ENCODE measurements at regions not wholly inside any gene's neighbourhood (a gene's known extent, or its start where the extent isn't known, plus 50 kb on each side); places are given as distances from the start of the nearest gene placed in this dataset.
"Not testable (repeated sequence)": the region's sequence is repeated elsewhere in the genome, so short reads cannot be mapped to it uniquely, and the experiment has no call there.

DNA sequence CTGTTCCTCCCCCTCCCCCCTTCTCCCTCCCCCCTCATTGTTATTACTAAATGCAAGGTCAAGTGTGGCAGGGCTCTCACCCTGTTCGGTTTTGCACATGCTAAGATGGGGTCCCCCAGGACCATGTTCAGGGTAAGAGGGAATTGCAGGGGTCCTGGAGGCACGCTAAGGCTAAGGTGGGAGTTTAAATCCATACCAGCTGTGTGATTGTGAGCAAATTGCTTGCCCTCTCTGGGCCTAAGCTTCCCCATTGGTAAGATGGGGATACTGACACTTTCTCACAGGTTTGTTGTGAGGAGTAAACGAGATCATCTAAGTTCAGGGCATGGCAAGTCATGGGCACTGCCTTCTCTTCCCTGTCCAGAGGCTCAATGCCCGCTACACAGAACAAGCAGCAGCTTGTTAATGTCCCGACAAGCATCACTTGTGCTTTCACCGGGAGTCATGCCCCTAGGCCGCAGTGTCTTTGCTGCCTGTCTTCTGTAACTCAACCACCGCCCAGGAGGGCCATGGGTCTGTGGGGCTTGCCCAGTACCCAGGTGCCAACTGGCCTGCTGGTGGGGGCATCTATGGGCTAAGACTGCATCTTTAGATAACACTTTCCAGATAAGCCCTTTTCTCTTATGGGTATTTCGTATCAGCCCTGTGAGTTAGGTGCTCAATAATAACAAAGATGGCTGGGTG lies 279.1 kb downstream of the MYCN start:
- intact Hi-C loops (cut with DNase I): no loop called here
- Histone ChIP-seq H3K27ac (no peak overlapping the region), H3K36me3 (no peaks in the 10 kb centered on the region), H3K9me3 (no peaks in the 10 kb centered on the region), H3K27me3 (peaks cover 0 to 42% (median 0%) of the 10 kb centered on the region in 4 donors), H3K4me1 (no peaks in the 10 kb centered on the region), H3K4me3 (no peak overlapping the region)
- TF ChIP-seq, protein P1, sequence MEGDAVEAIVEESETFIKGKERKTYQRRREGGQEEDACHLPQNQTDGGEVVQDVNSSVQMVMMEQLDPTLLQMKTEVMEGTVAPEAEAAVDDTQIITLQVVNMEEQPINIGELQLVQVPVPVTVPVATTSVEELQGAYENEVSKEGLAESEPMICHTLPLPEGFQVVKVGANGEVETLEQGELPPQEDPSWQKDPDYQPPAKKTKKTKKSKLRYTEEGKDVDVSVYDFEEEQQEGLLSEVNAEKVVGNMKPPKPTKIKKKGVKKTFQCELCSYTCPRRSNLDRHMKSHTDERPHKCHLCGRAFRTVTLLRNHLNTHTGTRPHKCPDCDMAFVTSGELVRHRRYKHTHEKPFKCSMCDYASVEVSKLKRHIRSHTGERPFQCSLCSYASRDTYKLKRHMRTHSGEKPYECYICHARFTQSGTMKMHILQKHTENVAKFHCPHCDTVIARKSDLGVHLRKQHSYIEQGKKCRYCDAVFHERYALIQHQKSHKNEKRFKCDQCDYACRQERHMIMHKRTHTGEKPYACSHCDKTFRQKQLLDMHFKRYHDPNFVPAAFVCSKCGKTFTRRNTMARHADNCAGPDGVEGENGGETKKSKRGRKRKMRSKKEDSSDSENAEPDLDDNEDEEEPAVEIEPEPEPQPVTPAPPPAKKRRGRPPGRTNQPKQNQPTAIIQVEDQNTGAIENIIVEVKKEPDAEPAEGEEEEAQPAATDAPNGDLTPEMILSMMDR (IDR thresholded peaks at IDR 0.05): no peak
- no peak for TF ChIP-seq POLR2A (IDR thresholded peaks at IDR 0.05)
- DNase-seq: no peak
- WGBS, 2 donors: 55 to 66% methylated on average over 2 to 3 of the region's 9 CpGs

DNA sequence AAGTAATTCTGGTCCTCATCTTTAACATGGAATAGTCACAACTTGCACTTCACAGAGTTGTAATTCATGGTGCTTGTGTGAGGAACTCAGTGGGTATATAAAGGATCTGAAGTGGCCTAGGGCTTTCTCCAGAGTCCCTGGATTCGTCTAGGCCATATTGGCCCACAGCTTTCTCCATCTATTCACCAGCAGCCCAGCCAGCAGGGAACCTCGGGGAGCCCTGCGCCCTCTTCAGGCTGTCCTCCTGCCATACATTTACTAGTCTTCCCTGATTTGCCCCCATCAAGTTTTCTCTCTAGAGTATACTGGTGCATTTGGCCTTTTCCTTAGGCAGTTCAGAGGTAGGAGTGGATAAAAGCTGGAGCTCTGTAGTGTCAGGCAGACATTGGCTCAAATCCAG lies 278.3 kb downstream of the MYCN start:
- WGBS, 2 donors: 38 to 39% methylated on average over 3 of the region's 3 CpGs
- Histone ChIP-seq H3K4me3 (no peak overlapping the region), H3K9me3 (no peaks in the 10 kb centered on the region), H3K27ac (no peak overlapping the region), H3K27me3 (peaks cover 0 to 34% (median 0%) of the 10 kb centered on the region in 4 donors), H3K36me3 (no peaks in the 10 kb centered on the region), H3K4me1 (no peaks in the 10 kb centered on the region)
- TF ChIP-seq POLR2A (IDR thresholded peaks at IDR 0.05): no peak
- TF ChIP-seq, protein P1 (IDR thresholded peaks at IDR 0.05): peak in 2 of 6 experiments; percentile 39 to 45
- intact Hi-C loops (cut with DNase I): no loop called here
- no peak for DNase-seq

DNA sequence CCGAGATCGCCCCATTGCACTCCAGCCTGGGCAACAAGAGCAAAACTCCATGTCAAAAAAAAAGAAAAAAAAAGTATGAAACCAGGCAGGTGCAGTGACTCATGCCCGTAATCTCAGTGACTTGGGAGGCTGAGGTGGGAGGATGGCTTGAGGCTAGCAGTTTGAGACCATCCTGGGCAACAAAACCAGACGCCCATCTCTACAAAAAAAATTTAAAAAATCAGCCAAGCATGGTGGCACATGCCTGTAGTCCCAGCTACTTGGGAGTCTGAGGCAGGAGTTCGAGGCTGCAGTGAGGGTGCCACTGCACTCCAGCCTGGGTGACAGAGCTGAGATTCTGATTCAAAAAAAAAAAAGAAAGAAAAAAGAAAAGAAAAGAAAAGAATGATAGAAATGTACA lies 277.8 kb downstream of the MYCN start:
- intact Hi-C loops (cut with DNase I): no loop called here
- 60 to 67% methylated on average over 5 of the region's 5 CpGs for WGBS, 2 donors
- DNase-seq: no peak
- Histone ChIP-seq H3K36me3 (no peaks in the 10 kb centered on the region), H3K4me3 (no peak overlapping the region), H3K27me3 (peaks cover 0 to 29% (median 0%) of the 10 kb centered on the region in 4 donors), H3K9me3 (no peaks in the 10 kb centered on the region), H3K4me1 (no peaks in the 10 kb centered on the region), H3K27ac (no peak overlapping the region)
- TF ChIP-seq POLR2A (IDR thresholded peaks at IDR 0.05): no peak
- TF ChIP-seq, protein P1 (IDR thresholded peaks at IDR 0.05): no peak

DNA sequence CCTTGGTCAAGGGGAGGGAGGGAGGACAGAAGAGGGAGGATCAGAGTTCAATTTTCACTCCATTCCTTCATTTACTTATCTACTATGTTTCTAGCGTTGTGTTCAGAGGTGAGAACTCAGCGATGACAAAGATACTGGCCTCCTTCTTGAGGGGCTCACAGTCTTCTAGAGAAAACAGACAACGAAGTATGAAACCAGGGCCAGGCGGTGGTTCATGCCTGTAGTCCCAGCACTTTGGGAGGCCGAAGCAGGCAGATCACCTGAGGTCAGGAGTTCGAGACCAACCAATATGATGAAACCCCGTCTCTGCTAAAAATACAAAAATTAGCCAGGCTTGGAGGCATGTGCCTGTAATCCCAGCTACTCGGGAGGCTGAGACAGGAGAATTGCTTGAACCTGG lies 277.4 kb downstream of the MYCN start:
- intact Hi-C loops (cut with DNase I); DNase-seq; H3K4me3 ChIP-seq; H3K36me3 ChIP-seq; H3K9me3 ChIP-seq; H3K27ac ChIP-seq; H3K4me1 ChIP-seq: not testable (repeated sequence)
- 86 to 91% methylated on average over 8 of the region's 8 CpGs for WGBS, 2 donors
- peaks cover 0 to 25% (median 0%) of the 10 kb centered on the region in 4 donors for H3K27me3 ChIP-seq

DNA sequence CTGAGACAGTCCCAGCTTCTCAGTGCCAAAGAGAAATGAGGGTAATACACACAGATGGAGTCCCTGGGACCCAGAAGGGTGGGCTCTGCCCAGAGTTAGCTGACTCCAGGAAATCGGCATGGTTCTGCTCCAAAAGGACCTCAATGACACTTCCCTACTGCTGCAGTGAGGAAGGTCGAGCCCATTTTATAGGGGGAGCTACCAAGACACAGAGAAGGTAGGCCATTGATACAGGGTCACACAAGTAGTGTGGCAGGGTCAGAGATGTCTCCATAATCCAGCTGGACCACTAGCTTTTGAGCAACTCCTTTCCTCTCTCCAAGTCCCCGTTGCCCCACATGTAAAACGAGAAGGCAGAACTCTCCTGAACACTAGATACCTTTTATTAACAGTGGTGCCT lies 276.9 kb downstream of the MYCN start:
- 60 to 80% methylated on average over 1 to 4 of the region's 4 CpGs for WGBS, 2 donors
- H3K4me3 ChIP-seq: no peak overlapping the region

More for the DNA sequence above, 276.9 kb downstream of the MYCN start:
- H3K36me3 ChIP-seq: no peaks in the 10 kb centered on the region
- H3K27ac ChIP-seq: no peak overlapping the region
- intact Hi-C loops (cut with DNase I): no loop called here
- H3K27me3 ChIP-seq: peaks cover 0 to 21% (median 0%) of the 10 kb centered on the region in 4 donors
- no peak for TF ChIP-seq POLR2A (IDR thresholded peaks at IDR 0.05)
- TF ChIP-seq, protein P1 (IDR thresholded peaks at IDR 0.05): no peak
- H3K9me3 ChIP-seq: no peaks in the 10 kb centered on the region
- DNase-seq: no peak
- H3K4me1 ChIP-seq: no peaks in the 10 kb centered on the region
